ENCODE measurements at regions not wholly inside any gene's neighbourhood (a gene's known extent, or its start where the extent isn't known, plus 50 kb on each side); places are given as distances from the start of the nearest gene placed in this dataset.

DNA sequence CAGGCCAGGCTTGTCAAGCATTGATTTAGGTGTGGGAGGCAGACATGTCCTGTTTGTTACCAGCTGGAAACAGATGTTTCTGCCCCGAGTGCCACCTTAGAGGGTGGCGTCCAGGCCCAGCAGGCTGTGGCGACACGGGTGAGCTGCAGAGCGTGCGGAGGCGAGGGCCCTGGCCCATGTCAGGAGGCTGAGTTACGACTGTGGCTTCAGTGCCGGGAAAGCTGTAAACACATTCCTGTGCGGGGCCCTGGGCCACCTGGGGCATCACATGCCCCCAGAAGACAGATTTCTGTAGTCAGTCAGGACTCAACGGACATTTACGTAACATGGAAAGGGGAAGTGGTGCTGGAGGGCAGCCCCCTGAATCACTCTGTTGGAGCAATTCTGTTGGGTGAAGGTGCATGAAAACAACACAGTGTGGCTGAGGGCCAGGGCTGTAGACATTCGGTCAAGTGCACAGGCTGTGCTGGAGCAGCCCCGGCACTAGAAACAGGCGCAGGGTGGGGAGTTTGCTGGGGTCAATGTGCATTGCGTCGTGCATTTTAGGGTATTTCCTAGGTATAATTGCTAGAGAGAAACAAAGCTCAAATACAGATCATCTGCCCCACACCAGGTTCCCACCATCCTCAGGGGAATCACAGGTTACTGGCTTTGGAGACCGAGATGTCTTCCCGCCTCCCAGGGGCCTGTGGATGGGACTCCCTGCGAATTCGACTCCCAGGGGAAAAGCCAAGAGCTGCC is 291.8 kb downstream of the TMEM121 start:
- no peak for DNase-seq
- TF ChIP-seq CTCF (IDR thresholded peaks at IDR 0.05) (no peak), POLR2A (IDR thresholded peaks at IDR 0.05) (no peak)
- no peaks in the 10 kb centered on the region for H3K9me3 ChIP-seq
- intact Hi-C loops (cut with DNase I; ENCODE audit: low total_unique reads), result no loop called here
- no peak overlapping the region for H3K27ac ChIP-seq
- H3K4me1 ChIP-seq, result no peaks in the 10 kb centered on the region
- no peaks in the 10 kb centered on the region for H3K36me3 ChIP-seq (ENCODE audit: low read depth, missing control alignments)
- H3K27me3 ChIP-seq, result no peaks in the 10 kb centered on the region
- 86 to 95% methylated on average over 9 to 21 of the region's 21 CpGs for WGBS, 2 donors
- no peak overlapping the region for H3K4me3 ChIP-seq

- 0 to 90% methylated on average over 1 to 9 of the region's 11 CpGs for WGBS, 2 donors
- Histone ChIP-seq H3K4me3 (no peak overlapping the region), H3K36me3 (ENCODE audit: low read depth, missing control alignments) (no peaks in the 10 kb centered on the region), H3K4me1 (no peaks in the 10 kb centered on the region), H3K27ac (no peak overlapping the region), H3K9me3 (no peaks in the 10 kb centered on the region), H3K27me3 (no peaks in the 10 kb centered on the region)
- intact Hi-C loops (cut with DNase I; ENCODE audit: low total_unique reads), result no loop called here
- no peak for TF ChIP-seq POLR2A (IDR thresholded peaks at IDR 0.05)
- TF ChIP-seq CTCF (IDR thresholded peaks at IDR 0.05), result no peak
- DNase-seq, result no peak
Measured at GRCh38 chr14:105818712-105819005, 292.3 kb downstream of the TMEM121 start.

GRCh38 chr14:105830171-105830570 is 303.8 kb downstream of the TMEM121 start:
- 69 to 87% methylated on average over 5 to 6 of the region's 6 CpGs for WGBS, 2 donors
- intact Hi-C loops (cut with DNase I; ENCODE audit: low total_unique reads), result no loop called here
- TF ChIP-seq CTCF (IDR thresholded peaks at IDR 0.05), result no peak
- TF ChIP-seq POLR2A (IDR thresholded peaks at IDR 0.05), result no peak
- no peak for DNase-seq
- H3K27ac ChIP-seq, result no peak overlapping the region
- no peaks in the 10 kb centered on the region for H3K4me1 ChIP-seq
- H3K4me3 ChIP-seq, result no peak overlapping the region
- H3K36me3 ChIP-seq (ENCODE audit: low read depth, missing control alignments), result no peaks in the 10 kb centered on the region
- H3K27me3 ChIP-seq, result no peaks in the 10 kb centered on the region
- H3K9me3 ChIP-seq, result no peaks in the 10 kb centered on the region

DNA sequence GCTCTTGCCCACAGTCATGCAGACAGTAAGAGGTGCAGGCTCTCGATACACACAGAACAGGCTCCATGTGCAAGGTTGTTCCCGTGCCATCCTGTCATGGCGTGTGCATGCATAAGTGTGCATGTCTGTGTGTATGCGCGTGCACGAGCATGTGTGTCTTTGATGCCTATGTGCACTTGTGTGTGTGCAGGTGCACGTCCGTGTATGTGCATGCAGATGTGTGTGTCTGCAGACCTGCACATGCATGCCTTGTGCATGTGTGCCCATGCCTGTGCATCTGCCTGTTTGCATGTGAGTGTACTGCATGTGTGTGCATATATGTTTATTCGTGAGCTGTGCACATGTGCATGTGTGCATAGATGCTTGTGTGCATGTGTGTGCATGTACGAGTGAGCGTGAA is 309.8 kb downstream of the TMEM121 start:
- no peak overlapping the region for H3K4me3 ChIP-seq

More for the DNA sequence above, 309.8 kb downstream of the TMEM121 start:
- DNase-seq, result no peak
- Histone ChIP-seq H3K9me3 (no peaks in the 10 kb centered on the region), H3K4me1 (no peaks in the 10 kb centered on the region), H3K27me3 (no peaks in the 10 kb centered on the region), H3K36me3 (ENCODE audit: low read depth, missing control alignments) (no peaks in the 10 kb centered on the region), H3K27ac (no peak overlapping the region)
- intact Hi-C loops (cut with DNase I; ENCODE audit: low total_unique reads), result no loop called here
- no peak for TF ChIP-seq CTCF (IDR thresholded peaks at IDR 0.05)
- no peak for TF ChIP-seq POLR2A (IDR thresholded peaks at IDR 0.05)
- WGBS, 2 donors, result 88 to 89% methylated on average over 10 to 11 of the region's 11 CpGs

Data from testis (tissue), 2 donors.